ENCODE measurements at regions not wholly inside any gene's neighbourhood (a gene's known extent, or its start where the extent isn't known, plus 50 kb on each side); places are given as distances from the start of the nearest gene placed in this dataset.
A peak's percentile ranks its signal among the peaks of the same experiment; 100 is the strongest.

DNA sequence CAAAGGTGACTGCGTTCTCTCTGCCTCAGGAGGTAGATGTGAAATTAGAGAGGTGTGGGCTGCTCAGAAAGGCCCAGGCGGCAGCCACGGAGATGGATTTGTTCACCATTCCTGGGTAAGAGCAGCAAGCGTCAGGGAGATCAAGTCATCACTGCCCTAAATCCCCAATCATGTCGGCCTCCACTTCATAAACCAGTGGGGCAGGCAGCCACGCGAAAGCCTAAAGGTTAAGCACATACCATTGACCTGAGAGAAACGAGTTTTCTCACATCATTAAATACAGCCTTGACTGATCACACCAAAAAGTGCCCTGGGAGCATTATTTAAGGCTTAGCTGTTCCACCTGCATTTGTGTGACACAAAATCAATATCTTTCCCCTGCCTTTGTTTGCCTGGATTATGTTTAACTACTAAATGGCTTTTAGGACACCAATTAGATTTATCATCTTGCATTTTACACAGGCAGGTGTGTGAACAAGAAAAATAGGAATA lies 50.7 kb upstream of the FOXB1 start:
- Histone ChIP-seq H3K4me3 (ENCODE audit: low read length) (no peak overlapping the region), H3K27me3 (ENCODE audit: control insufficient read depth, insufficient read depth, low read length, poor library complexity, severe bottlenecking) (no peaks in the 10 kb centered on the region), H3K9ac (ENCODE audit: extremely low read depth, low read length, poor library complexity, severe bottlenecking) (no peak overlapping the region), H3K4me1 (ENCODE audit: control insufficient read depth, insufficient read depth, low read length) (no peaks in the 10 kb centered on the region), H3K36me3 (ENCODE audit: control insufficient read depth, insufficient read depth, low read length) (no peaks in the 10 kb centered on the region), H3K9me3 (ENCODE audit: control insufficient read depth, low read length) (peaks cover 11% of the 10 kb centered on the region), H3K27ac (ENCODE audit: low read depth, low read length) (no peak overlapping the region)
- no peaks in the 10 kb centered on the region for H3K36me3 Mint-ChIP-seq (ENCODE audit: low read depth)
- H3K9me3 Mint-ChIP-seq: peaks cover 31% of the 10 kb centered on the region
- WGBS, 2 experiments (ENCODE audit: insufficient coverage in 1 of 2, insufficient read length in 1 of 2): 67 to 81% methylated on average over 5 to 8 of the region's 8 CpGs
- peak; percentile 53 for DNase-seq
- peaks cover 8% of the 10 kb centered on the region for H3K4me1 Mint-ChIP-seq
- H3K27ac Mint-ChIP-seq: no peak overlapping the region
- TF ChIP-seq, protein P1, sequence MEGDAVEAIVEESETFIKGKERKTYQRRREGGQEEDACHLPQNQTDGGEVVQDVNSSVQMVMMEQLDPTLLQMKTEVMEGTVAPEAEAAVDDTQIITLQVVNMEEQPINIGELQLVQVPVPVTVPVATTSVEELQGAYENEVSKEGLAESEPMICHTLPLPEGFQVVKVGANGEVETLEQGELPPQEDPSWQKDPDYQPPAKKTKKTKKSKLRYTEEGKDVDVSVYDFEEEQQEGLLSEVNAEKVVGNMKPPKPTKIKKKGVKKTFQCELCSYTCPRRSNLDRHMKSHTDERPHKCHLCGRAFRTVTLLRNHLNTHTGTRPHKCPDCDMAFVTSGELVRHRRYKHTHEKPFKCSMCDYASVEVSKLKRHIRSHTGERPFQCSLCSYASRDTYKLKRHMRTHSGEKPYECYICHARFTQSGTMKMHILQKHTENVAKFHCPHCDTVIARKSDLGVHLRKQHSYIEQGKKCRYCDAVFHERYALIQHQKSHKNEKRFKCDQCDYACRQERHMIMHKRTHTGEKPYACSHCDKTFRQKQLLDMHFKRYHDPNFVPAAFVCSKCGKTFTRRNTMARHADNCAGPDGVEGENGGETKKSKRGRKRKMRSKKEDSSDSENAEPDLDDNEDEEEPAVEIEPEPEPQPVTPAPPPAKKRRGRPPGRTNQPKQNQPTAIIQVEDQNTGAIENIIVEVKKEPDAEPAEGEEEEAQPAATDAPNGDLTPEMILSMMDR (conservative IDR thresholded peaks at IDR 0.05): no peak
- H3K27me3 Mint-ChIP-seq (ENCODE audit: insufficient read depth): no peaks in the 10 kb centered on the region
- H3K4me3 Mint-ChIP-seq: no peak overlapping the region

DNA sequence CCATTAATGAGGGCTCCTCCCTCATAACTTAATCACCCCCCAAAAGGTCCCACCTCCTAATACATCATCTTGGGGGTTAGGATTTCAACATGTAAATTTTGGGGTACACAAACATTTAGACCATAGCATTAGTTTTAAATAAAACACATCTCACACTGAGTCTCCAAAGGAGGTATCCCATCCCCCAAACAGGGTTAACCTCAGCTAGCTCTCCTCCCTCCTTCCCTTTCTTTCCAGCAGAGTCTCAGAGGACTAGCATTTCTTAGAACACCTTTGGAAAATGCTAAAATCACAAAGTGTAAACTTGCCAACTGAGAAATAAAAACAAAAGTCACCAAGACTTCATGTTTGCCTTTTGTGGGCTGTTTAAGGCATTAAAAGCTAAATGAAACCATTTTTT lies 51.2 kb upstream of the FOXB1 start:
- peaks cover 26% of the 10 kb centered on the region for H3K9me3 Mint-ChIP-seq
- H3K9me3 ChIP-seq (ENCODE audit: control insufficient read depth, low read length): peaks cover 6% of the 10 kb centered on the region
- H3K27me3 ChIP-seq (ENCODE audit: control insufficient read depth, insufficient read depth, low read length, poor library complexity, severe bottlenecking): no peaks in the 10 kb centered on the region
- H3K36me3 Mint-ChIP-seq (ENCODE audit: low read depth): no peaks in the 10 kb centered on the region
- no peak overlapping the region for H3K9ac ChIP-seq (ENCODE audit: extremely low read depth, low read length, poor library complexity, severe bottlenecking)
- TF ChIP-seq, protein P1 (conservative IDR thresholded peaks at IDR 0.05): no peak
- no peak overlapping the region for H3K4me3 Mint-ChIP-seq
- no peak overlapping the region for H3K4me3 ChIP-seq (ENCODE audit: low read length)
- no peak overlapping the region for H3K27ac Mint-ChIP-seq
- no peaks in the 10 kb centered on the region for H3K4me1 ChIP-seq (ENCODE audit: control insufficient read depth, insufficient read depth, low read length)
- H3K36me3 ChIP-seq (ENCODE audit: control insufficient read depth, insufficient read depth, low read length): no peaks in the 10 kb centered on the region
- DNase-seq: no peak
- peaks cover 8% of the 10 kb centered on the region for H3K4me1 Mint-ChIP-seq
- H3K27ac ChIP-seq (ENCODE audit: low read depth, low read length): no peak overlapping the region
- no peaks in the 10 kb centered on the region for H3K27me3 Mint-ChIP-seq (ENCODE audit: insufficient read depth)

GRCh38 chr15:59950603-59951388 lies 53.3 kb upstream of the FOXB1 start:
- Histone ChIP-seq H3K36me3 (ENCODE audit: control insufficient read depth, insufficient read depth, low read length) (no peaks in the 10 kb centered on the region), H3K4me3 (ENCODE audit: low read length) (no peak overlapping the region), H3K9ac (ENCODE audit: extremely low read depth, low read length, poor library complexity, severe bottlenecking) (no peak overlapping the region), H3K27ac (ENCODE audit: low read depth, low read length) (no peak overlapping the region), H3K4me1 (ENCODE audit: control insufficient read depth, insufficient read depth, low read length) (no peaks in the 10 kb centered on the region), H3K9me3 (ENCODE audit: control insufficient read depth, low read length) (peaks cover 4% of the 10 kb centered on the region), H3K27me3 (ENCODE audit: control insufficient read depth, insufficient read depth, low read length, poor library complexity, severe bottlenecking) (no peaks in the 10 kb centered on the region)
- TF ChIP-seq, protein P1 (conservative IDR thresholded peaks at IDR 0.05): no peak
- no peaks in the 10 kb centered on the region for H3K27me3 Mint-ChIP-seq (ENCODE audit: insufficient read depth)
- DNase-seq: no peak
- WGBS, 2 experiments (ENCODE audit: insufficient coverage in 1 of 2, insufficient read length in 1 of 2): 82 to 89% methylated on average over 3 to 4 of the region's 4 CpGs
- H3K4me1 Mint-ChIP-seq: peaks cover 10% of the 10 kb centered on the region
- no peak overlapping the region for H3K4me3 Mint-ChIP-seq
- no peaks in the 10 kb centered on the region for H3K36me3 Mint-ChIP-seq (ENCODE audit: low read depth)
- H3K27ac Mint-ChIP-seq: no peak overlapping the region
- H3K9me3 Mint-ChIP-seq: peaks cover 10% of the 10 kb centered on the region

Measured in endodermal cell (in vitro differentiated cells).